ENCODE measurements at regions not wholly inside any gene's neighbourhood (a gene's known extent, or its start where the extent isn't known, plus 50 kb on each side); places are given as distances from the start of the nearest gene placed in this dataset.
"Not testable (repeated sequence)": the region's sequence is repeated elsewhere in the genome, so short reads cannot be mapped to it uniquely, and the experiment has no call there.

DNA sequence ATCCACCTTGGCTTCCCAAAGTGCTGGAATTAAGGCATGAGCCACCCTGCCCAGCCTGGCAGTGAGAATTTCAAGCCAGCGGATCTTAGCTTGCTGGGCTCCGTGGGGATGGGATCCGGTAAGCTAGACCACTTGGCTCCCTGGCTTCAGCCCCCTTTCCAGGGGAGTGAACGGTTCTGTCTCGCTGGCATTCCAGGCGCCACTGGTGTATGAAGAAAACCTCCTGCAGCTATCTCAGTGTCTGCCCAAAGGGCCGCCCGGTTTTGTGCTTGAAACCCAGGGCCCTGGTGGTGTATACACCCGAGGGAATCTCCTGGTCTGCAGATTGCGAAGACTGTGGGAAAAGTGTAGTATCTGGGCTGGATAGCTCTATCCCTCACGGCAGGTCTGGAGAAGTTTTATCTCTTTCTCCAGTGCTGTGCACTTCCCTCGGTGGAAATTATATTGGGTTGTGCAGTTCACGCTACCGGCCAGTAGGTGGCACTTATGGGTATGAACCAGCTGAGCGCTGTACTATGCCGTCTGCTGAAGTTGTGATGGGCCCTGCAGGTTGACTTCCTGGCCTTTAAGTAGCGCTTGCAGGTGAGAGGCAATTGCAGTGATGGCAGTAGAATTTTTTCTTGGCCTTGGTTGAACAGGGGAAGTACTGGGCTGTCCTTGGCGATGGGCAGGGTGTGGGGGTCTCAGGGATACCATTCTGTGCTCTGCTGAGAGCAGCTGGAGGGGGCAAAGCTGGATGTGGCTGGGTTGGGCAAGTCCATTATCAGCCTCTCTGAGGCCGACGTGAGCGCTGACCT lies 138.0 kb upstream of the MTPN start:
- TF ChIP-seq CTCF (IDR thresholded peaks at IDR 0.05 in 4 of 5, conservative IDR thresholded peaks at IDR 0.05 in 1 of 5) (peak; percentile 11 to 56 (median 30)), POLR2A (IDR thresholded peaks at IDR 0.05) (no peak)
- no peak for DNase-seq
- Histone ChIP-seq H3K27ac (no peak overlapping the region), H3K27me3 (no peaks in the 10 kb centered on the region), H3K4me1 (no peaks in the 10 kb centered on the region), H3K4me3 (no peak overlapping the region), H3K36me3 (no peaks in the 10 kb centered on the region), H3K9me3 (no peaks in the 10 kb centered on the region)
- intact Hi-C loops (cut with DNase I; ENCODE audit: low total_unique reads), result no loop called here
- in situ Hi-C loops (cut with MboI; ENCODE audit: low sequenced_read_pairs in 4 of 4), result no loop called here
- peak in 1 of 2 donors; percentile 46 for ATAC-seq

DNA sequence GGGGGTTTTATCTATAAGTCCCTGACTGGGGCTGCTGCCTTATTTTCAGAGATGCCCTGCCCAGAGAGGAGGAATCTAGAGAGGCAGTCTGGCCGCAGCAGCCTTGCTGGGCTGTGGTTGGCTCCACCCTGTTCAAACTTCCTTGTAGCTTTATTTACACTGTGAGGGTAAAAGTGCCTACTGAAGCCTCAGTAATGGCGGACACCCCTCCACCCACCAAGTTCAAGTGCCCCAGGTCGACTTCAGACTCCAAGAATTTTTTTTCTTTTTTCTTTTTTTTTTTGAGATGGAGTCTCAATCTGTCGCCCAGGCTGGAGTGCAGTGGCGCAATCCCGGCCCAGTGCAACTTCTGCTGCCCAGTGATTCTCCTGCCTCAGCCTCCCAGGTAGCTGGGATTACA lies 137.3 kb upstream of the MTPN start:
- H3K4me1 ChIP-seq; H3K27ac ChIP-seq; H3K36me3 ChIP-seq; in situ Hi-C loops (cut with MboI; ENCODE audit: low sequenced_read_pairs in 4 of 4); H3K9me3 ChIP-seq; H3K27me3 ChIP-seq; intact Hi-C loops (cut with DNase I; ENCODE audit: low total_unique reads); H3K4me3 ChIP-seq; ATAC-seq; DNase-seq: not testable (repeated sequence)

- H3K27me3 ChIP-seq; H3K4me3 ChIP-seq; H3K9me3 ChIP-seq; ATAC-seq; H3K27ac ChIP-seq; intact Hi-C loops (cut with DNase I; ENCODE audit: low total_unique reads); in situ Hi-C loops (cut with MboI; ENCODE audit: low sequenced_read_pairs in 4 of 4); H3K4me1 ChIP-seq; DNase-seq; H3K36me3 ChIP-seq: not testable (repeated sequence)
These were observed 131.9 kb upstream of the MTPN start for GRCh38 chr7:136109037-136109436.

DNA sequence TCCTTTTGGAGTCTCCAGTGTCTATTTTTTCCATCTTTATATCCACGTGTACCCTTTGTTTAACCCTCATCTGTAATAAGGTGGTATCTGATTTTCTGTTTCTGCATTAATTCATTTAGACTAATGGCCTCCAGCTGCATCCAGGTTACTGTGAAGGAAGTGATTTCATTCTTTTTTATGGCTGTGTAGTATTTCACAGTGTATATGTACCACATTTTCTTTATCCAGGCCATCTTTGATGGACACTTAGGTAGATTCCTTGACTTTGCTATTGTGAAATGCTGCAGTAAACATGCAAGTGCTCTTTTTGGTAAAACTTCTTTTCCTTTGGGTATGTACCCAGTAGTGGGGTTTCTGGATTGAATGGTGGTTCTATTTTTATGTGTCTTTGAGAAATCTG lies 128.0 kb upstream of the MTPN start:
- Histone ChIP-seq H3K4me3 (no peak overlapping the region), H3K36me3 (no peaks in the 10 kb centered on the region), H3K4me1 (no peaks in the 10 kb centered on the region), H3K27ac (no peak overlapping the region), H3K27me3 (no peaks in the 10 kb centered on the region), H3K9me3 (no peaks in the 10 kb centered on the region)
- TF ChIP-seq POLR2A (IDR thresholded peaks at IDR 0.05), result no peak
- TF ChIP-seq CTCF (IDR thresholded peaks at IDR 0.05 in 4 of 5, conservative IDR thresholded peaks at IDR 0.05 in 1 of 5), result no peak
- ATAC-seq (no peak), DNase-seq (no peak)
- intact Hi-C loops (cut with DNase I; ENCODE audit: low total_unique reads) (no loop called here), in situ Hi-C loops (cut with MboI; ENCODE audit: low sequenced_read_pairs in 4 of 4) (no loop called here)

GRCh38 chr7:136104269-136104603 lies 127.1 kb upstream of the MTPN start:
- no peaks in the 10 kb centered on the region for H3K27me3 ChIP-seq
- ATAC-seq (no peak), DNase-seq (no peak)
- no peaks in the 10 kb centered on the region for H3K36me3 ChIP-seq
- in situ Hi-C loops (cut with MboI; ENCODE audit: low sequenced_read_pairs in 4 of 4), result no loop called here
- TF ChIP-seq CTCF (IDR thresholded peaks at IDR 0.05 in 4 of 5, conservative IDR thresholded peaks at IDR 0.05 in 1 of 5) (no peak), POLR2A (IDR thresholded peaks at IDR 0.05) (no peak)
- no peak overlapping the region for H3K27ac ChIP-seq
- H3K4me3 ChIP-seq, result no peak overlapping the region
- intact Hi-C loops (cut with DNase I; ENCODE audit: low total_unique reads), result no loop called here
- H3K4me1 ChIP-seq, result no peaks in the 10 kb centered on the region
- no peaks in the 10 kb centered on the region for H3K9me3 ChIP-seq

All from gastrocnemius medialis (tissue), 4 donors.